Right atrium auricular region (tissue), 2 donors: ENCODE measurements at regions not wholly inside any gene's neighbourhood (a gene's known extent, or its start where the extent isn't known, plus 50 kb on each side); places are given as distances from the start of the nearest gene placed in this dataset.

Experiments
- DNase-seq: peaks from one replicate; pipeline ENCODE4 v3.0.0-alpha.2; 2019; ENCODE audit warnings: low spot score
- H3K27ac ChIP-seq, 2 donors: fragments of 200-600 bp; sonication (generic); 1 replicate in 1 of 2; 2 replicates in 1 of 2; pipeline ENCODE4 v1.5.1; 2016 to 2019
- H3K27me3 ChIP-seq, 2 donors: fragments of 200-600 bp; sonication (generic); one replicate each; pipeline versions ENCODE4 v1.5.1 to v1.6.0; 2017 to 2019
- H3K36me3 ChIP-seq: fragments of 200-600 bp; sonication (generic); one replicate; pipeline ENCODE4 v1.5.1; 2016
- H3K4me1 ChIP-seq, 2 donors: fragments of 200-600 bp; sonication (generic); one replicate each; pipeline versions ENCODE4 v1.5.1 to v1.6.0; 2017 to 2019
- H3K4me3 ChIP-seq, 2 donors: fragments of 200-600 bp; sonication (generic); 1 replicate in 1 of 2; 2 replicates in 1 of 2; pipeline ENCODE4 v1.5.1; 2017 to 2019; ENCODE audit warnings: mild to moderate bottlenecking in 1 of 2, moderate library complexity in 1 of 2
- H3K9me3 ChIP-seq, 2 donors: fragments of 200-600 bp; sonication (generic); one replicate each; pipeline ENCODE4 v1.5.1; 2019
- TF ChIP-seq, protein P1 (sequence below), 2 donors: fragments of 200-600 bp; sonication (generic); IDR thresholded peaks; one replicate each; pipeline ENCODE4 v1.5.1; 2019; ENCODE audit warnings: antibody characterized with exemption in 2 of 2

GRCh38 chr2:34201099-34201498, 602.0 kb upstream of the FAM98A start:
- Histone ChIP-seq H3K36me3 (no peaks in the 10 kb centered on the region), H3K9me3 (no peaks in the 10 kb centered on the region), H3K4me3 (no peak overlapping the region), H3K27ac (no peak overlapping the region), H3K27me3 (no peaks in the 10 kb centered on the region), H3K4me1 (no peaks in the 10 kb centered on the region)
- TF ChIP-seq, protein P1, sequence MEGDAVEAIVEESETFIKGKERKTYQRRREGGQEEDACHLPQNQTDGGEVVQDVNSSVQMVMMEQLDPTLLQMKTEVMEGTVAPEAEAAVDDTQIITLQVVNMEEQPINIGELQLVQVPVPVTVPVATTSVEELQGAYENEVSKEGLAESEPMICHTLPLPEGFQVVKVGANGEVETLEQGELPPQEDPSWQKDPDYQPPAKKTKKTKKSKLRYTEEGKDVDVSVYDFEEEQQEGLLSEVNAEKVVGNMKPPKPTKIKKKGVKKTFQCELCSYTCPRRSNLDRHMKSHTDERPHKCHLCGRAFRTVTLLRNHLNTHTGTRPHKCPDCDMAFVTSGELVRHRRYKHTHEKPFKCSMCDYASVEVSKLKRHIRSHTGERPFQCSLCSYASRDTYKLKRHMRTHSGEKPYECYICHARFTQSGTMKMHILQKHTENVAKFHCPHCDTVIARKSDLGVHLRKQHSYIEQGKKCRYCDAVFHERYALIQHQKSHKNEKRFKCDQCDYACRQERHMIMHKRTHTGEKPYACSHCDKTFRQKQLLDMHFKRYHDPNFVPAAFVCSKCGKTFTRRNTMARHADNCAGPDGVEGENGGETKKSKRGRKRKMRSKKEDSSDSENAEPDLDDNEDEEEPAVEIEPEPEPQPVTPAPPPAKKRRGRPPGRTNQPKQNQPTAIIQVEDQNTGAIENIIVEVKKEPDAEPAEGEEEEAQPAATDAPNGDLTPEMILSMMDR (IDR thresholded peaks at IDR 0.05) = no peak
- DNase-seq = no peak

DNA sequence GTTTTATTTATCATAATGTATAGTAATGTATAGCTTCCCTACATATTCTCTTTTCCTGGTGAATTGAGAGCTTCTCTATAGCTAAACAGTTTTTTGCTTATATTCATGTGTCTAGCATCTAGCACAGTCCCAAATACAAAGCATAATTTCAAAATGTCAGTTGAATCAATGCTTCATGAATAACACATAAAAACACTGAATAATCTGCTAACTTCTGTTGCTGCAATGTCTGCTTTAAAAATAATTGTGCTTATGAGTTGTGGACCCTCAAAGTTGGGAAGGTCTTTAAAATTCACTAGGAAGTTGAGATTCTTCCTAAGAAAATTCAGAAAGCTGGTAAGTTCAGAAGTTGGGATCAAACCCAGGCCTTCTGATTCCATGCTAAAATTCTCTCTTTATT, 600.9 kb upstream of the FAM98A start:
- Histone ChIP-seq H3K27ac (no peak overlapping the region), H3K4me1 (no peaks in the 10 kb centered on the region), H3K27me3 (no peaks in the 10 kb centered on the region), H3K36me3 (no peaks in the 10 kb centered on the region), H3K4me3 (no peak overlapping the region), H3K9me3 (no peaks in the 10 kb centered on the region)
- no peak for DNase-seq
- TF ChIP-seq, protein P1 (IDR thresholded peaks at IDR 0.05) = no peak

GRCh38 chr2:34193164-34193563, 594.1 kb upstream of the FAM98A start:
- Histone ChIP-seq H3K27ac (no peak overlapping the region), H3K4me3 (no peak overlapping the region), H3K36me3 (no peaks in the 10 kb centered on the region), H3K27me3 (no peaks in the 10 kb centered on the region), H3K9me3 (no peaks in the 10 kb centered on the region), H3K4me1 (no peaks in the 10 kb centered on the region)
- TF ChIP-seq, protein P1 (IDR thresholded peaks at IDR 0.05) = no peak
- DNase-seq = no peak

DNA sequence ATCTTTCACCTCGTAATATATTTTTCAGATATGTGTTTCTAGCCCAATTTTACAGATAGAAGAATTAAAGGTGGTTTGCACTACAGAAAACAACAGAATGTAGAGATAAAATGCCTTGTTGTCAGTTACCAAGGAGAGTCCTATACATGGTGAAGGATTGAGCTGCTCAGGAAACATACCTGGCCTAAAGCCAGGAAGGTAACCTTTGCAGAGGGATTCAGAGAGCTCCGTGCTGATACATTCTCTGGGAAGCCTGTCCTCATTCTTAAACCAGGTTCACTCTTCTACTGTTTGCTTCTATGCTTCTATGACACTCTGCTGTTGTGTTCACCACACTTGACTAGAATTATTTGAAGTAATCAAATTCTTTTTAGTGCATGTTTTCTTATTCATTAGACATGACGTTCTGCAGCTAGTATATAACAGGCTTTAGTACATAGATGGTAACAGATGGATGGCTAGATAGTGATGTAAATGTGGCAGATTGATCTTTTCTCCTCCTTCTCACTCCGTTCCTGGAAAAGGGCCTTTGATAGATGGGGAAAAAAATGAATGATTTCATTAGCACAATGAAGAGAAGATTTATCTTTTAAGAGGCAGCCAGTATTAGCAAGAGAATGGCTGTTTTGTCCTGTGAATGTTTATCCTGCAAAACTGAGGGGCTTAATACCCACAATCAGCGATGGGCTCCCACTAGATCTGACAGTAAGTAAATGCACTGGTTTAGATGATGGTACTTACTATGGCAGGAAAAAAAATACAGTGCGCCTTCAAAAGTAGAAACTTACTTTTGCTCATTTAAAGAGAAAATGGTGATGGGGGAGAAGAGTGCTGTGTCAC, 589.6 kb upstream of the FAM98A start:
- no peaks in the 10 kb centered on the region for H3K27me3 ChIP-seq
- no peak for DNase-seq
- H3K36me3 ChIP-seq = no peaks in the 10 kb centered on the region
- TF ChIP-seq, protein P1 (IDR thresholded peaks at IDR 0.05) = no peak
- H3K4me3 ChIP-seq = no peak overlapping the region
- H3K9me3 ChIP-seq = no peaks in the 10 kb centered on the region
- no peaks in the 10 kb centered on the region for H3K4me1 ChIP-seq
- no peak overlapping the region for H3K27ac ChIP-seq

GRCh38 chr2:34179511-34179910, 580.4 kb upstream of the FAM98A start:
- H3K27ac ChIP-seq = no peak overlapping the region

More at GRCh38 chr2:34179511-34179910, 580.4 kb upstream of the FAM98A start:
- Histone ChIP-seq H3K36me3 (no peaks in the 10 kb centered on the region), H3K9me3 (no peaks in the 10 kb centered on the region), H3K4me1 (no peaks in the 10 kb centered on the region), H3K27me3 (no peaks in the 10 kb centered on the region), H3K4me3 (no peak overlapping the region)
- TF ChIP-seq, protein P1 (IDR thresholded peaks at IDR 0.05) = no peak
- no peak for DNase-seq
